Adrenal gland (tissue), 5 donors: ENCODE measurements at regions not wholly inside any gene's neighbourhood (a gene's known extent, or its start where the extent isn't known, plus 50 kb on each side); places are given as distances from the start of the nearest gene placed in this dataset.

Experiments used
- CTCF ChIP-seq, 6 experiments: fragments of 450-650 bp in 4 of 6; fragments of 200-600 bp in 2 of 6; sonication (generic) in 1 of 6; IDR thresholded peaks; 1 replicate in 5 of 6; 2 replicates in 1 of 6; pipeline versions ENCODE4 v1.5.1 to v1.8.0; 2016 to 2021; ENCODE audit warnings: antibody characterized with exemption in 6 of 6, mild to moderate bottlenecking in 2 of 6, moderate library complexity in 1 of 6
- POLR2A ChIP-seq, 2 donors: fragments of 450-650 bp; IDR thresholded peaks; one replicate each; pipeline ENCODE4 v1.6.1; 2017; ENCODE audit warnings: antibody characterized with exemption in 2 of 2, mild to moderate bottlenecking in 2 of 2, moderate library complexity in 1 of 2
- donor health status: DM: no; HTN: no; CAD: no.

GRCh38 chr5:2278825-2279456 lies 396.2 kb upstream of the IRX4 start:
- TF ChIP-seq CTCF (IDR thresholded peaks at IDR 0.05) = no peak
- no peak for TF ChIP-seq POLR2A (IDR thresholded peaks at IDR 0.05)
